BJ (cell line): ENCODE measurements at regions not wholly inside any gene's neighbourhood (a gene's known extent, or its start where the extent isn't known, plus 50 kb on each side); places are given as distances from the start of the nearest gene placed in this dataset.

Experiments used
- CTCF ChIA-PET: fragments of 350-600 bp; formaldehyde crosslinking; extraction: SDS; loops from one replicate; lab custom pipeline; 2021; ENCODE audit warnings: antibody characterized with exemption, inconsistent platforms; lab: Yijun Ruan, JAX
- POLR2A ChIA-PET: fragments of 300-600 bp; sonication (Branson Sonifier 250); formaldehyde crosslinking; extraction: SDS; loops from one replicate; lab custom pipeline; 2021; ENCODE audit warnings: antibody characterized with exemption; lab: Charles Lee
- DNase-seq: peaks from one replicate; pipeline ENCODE4 v3.0.0-alpha.2; 2011; ENCODE audit warnings: low read depth
- H3K27me3 ChIP-seq: 2 replicates; pipeline ENCODE4 v1.6.0; 2011; ENCODE audit warnings: low read length; ENCODE audit not compliant: control insufficient read depth, insufficient read depth
- H3K36me3 ChIP-seq: 2 replicates; pipeline ENCODE4 v1.5.1; 2011; ENCODE audit warnings: low read length; ENCODE audit not compliant: control insufficient read depth, insufficient read depth
- H3K4me3 ChIP-seq: 2 replicates; pipeline ENCODE4 v1.5.1; 2011; ENCODE audit warnings: low read depth, mild to moderate bottlenecking, control low read depth, low read length
- TF ChIP-seq, protein P1 (sequence below): IDR thresholded peaks from 2 replicates; pipeline ENCODE4 v1.5.1; 2011; ENCODE audit warnings: low read depth, mild to moderate bottlenecking, control low read depth, inconsistent platforms, low read length, moderate library complexity; ENCODE audit not compliant: insufficient read depth

DNA sequence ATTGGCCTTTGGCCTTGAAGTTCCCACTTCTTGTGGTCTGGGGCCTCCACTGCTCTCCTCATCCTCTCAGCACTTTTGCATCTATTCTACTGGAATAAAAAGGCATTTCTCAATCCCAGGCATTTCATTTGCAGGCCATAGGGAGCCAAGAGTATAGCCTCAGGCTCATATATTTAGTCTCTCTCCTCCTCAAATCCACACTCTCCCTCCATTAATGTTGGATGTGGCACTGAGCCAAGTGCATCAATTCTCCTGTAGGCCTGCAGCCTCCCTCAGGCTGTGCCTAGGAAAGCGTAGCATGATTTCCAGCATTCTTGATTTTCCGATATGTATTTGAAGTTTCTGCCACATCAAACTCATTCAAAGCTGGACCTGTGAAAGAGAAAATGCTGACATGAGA is 211.5 kb upstream of the CPNE8 start:
- TF ChIP-seq, protein P1, sequence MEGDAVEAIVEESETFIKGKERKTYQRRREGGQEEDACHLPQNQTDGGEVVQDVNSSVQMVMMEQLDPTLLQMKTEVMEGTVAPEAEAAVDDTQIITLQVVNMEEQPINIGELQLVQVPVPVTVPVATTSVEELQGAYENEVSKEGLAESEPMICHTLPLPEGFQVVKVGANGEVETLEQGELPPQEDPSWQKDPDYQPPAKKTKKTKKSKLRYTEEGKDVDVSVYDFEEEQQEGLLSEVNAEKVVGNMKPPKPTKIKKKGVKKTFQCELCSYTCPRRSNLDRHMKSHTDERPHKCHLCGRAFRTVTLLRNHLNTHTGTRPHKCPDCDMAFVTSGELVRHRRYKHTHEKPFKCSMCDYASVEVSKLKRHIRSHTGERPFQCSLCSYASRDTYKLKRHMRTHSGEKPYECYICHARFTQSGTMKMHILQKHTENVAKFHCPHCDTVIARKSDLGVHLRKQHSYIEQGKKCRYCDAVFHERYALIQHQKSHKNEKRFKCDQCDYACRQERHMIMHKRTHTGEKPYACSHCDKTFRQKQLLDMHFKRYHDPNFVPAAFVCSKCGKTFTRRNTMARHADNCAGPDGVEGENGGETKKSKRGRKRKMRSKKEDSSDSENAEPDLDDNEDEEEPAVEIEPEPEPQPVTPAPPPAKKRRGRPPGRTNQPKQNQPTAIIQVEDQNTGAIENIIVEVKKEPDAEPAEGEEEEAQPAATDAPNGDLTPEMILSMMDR, result no peak
- POLR2A ChIA-PET, result no interaction called here
- DNase-seq, result no peak
- Histone ChIP-seq H3K27me3 (no peaks in the 10 kb centered on the region), H3K36me3 (no peaks in the 10 kb centered on the region), H3K4me3 (no peak overlapping the region)
- CTCF ChIA-PET, result no interaction called here

DNA sequence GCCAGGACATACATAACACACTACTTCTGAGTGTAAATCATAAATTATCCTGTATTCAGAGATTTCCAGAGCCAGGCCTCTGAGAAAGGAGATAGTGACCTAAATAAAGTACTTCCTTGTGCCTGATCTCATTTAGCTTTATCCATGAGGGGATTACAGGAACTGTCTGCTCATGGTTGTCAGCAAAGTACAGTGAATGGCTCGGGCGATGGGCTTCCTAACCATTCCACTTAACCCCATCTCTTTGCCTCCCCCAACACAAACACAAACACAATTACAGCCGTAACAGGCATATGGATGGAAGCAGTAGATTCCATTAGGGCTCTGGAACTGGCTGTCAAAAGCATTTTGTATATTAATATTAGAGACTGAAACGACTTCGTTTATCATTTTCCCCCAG is 206.7 kb upstream of the CPNE8 start:
- ChIA-PET POLR2A (no interaction called here), CTCF (no interaction called here)
- TF ChIP-seq, protein P1, result no peak
- Histone ChIP-seq H3K4me3 (no peak overlapping the region), H3K27me3 (no peaks in the 10 kb centered on the region), H3K36me3 (no peaks in the 10 kb centered on the region)
- no peak for DNase-seq

DNA sequence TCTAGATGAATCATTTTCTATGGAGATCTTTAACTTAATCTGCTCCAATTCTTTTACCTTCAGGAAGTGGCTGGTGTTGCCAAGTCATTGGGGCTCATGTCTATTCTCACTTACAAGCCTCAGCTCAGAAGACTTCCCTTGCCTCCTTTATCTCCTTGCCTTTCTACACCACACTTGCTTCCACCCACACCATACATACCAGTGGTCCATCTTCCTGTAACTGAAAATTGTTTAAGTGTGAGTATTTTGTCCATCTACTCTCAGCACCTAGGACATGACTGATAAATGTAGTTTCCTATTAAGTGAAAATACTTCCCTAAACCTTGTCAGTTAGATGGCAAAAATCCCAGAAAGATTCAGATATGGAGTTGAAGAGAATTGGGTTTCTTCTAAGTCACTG is 199.7 kb upstream of the CPNE8 start:
- POLR2A ChIA-PET, result no interaction called here
- DNase-seq, result no peak
- CTCF ChIA-PET, result no interaction called here
- Histone ChIP-seq H3K36me3 (no peaks in the 10 kb centered on the region), H3K4me3 (no peak overlapping the region), H3K27me3 (no peaks in the 10 kb centered on the region)
- TF ChIP-seq, protein P1, result no peak

DNA sequence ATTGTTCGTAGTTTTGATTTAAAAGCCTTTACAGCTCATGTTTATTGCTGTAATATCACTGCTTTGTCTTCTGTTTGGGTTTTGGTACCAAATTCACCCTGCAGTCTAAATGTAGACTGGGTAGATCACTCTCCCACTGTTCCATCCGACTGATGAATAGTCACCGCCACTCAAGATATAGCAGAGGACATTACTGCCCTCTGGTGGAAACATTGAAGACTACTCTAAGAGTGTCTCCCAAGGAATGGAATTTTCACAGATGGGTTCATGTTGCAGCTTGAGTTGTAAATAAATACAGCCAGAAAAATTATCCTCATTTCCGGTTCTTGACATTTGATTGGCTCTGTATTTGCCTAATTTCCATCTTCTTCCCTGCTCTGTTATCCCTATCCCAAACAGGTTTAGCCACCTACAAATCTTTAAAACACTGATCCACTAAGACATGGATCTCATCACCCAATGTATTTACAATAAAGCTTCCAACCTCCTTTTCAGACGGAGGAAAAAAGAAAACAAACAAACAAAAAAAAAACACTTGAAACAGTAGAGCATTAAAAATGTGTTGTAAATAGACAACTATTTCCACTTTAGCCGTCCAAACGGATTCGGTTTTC is 198.3 kb upstream of the CPNE8 start:
- no peak for DNase-seq
- no peaks in the 10 kb centered on the region for H3K36me3 ChIP-seq
- H3K27me3 ChIP-seq, result no peaks in the 10 kb centered on the region
- TF ChIP-seq, protein P1, result peak; percentile 49
- no peak overlapping the region for H3K4me3 ChIP-seq
- POLR2A ChIA-PET, result no interaction called here
- CTCF ChIA-PET, result interaction anchor here (0.6 to 1.0 kb wide), 2 partner anchors 776 to 799 kb away, joined by 3 read pairs; no protein-coding TSS in a partner anchor

DNA sequence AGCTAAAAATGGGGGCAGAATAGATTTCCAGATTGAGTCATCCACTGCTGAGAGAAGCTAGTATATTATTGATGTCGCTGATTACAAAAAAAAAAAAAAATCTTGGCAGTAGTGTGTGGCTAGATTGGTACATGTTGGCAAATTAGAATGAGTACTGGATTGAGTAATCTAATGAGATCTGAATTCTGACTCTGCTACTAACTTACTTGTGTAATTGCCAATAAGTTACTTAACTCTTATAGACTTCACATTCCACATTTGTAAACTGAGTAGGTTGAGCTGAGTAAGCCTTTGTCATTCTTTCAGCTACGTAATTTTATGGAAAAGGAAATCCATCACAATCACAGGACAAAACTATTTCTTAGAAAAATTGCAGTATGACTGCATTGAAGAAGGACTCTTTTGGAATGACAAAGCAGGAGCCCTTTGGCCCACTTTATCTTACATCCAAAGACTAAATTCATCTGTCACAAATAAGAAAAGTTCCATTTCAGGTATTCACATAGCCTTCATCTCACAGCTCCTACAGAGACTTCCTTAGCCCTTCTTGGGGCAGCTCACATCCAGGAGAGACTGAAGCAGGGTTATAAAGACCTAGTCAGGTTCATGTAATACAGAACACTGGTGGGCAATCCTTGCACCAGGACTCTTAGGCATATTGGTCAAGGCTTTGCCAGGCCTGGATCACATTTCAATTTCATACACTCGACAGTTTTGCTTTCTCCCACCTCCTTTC is 197.3 kb upstream of the CPNE8 start:
- TF ChIP-seq, protein P1, result no peak
- no peak for DNase-seq
- CTCF ChIA-PET, result no interaction called here
- no peak overlapping the region for H3K4me3 ChIP-seq
- no peaks in the 10 kb centered on the region for H3K36me3 ChIP-seq
- H3K27me3 ChIP-seq, result no peaks in the 10 kb centered on the region
- POLR2A ChIA-PET, result no interaction called here
